ENCODE measurements at regions not wholly inside any gene's neighbourhood (a gene's known extent, or its start where the extent isn't known, plus 50 kb on each side); places are given as distances from the start of the nearest gene placed in this dataset.

- TF ChIP-seq CTCF (IDR thresholded peaks at IDR 0.05) (no peak), POLR2A (IDR thresholded peaks at IDR 0.05) (no peak)
Measured at GRCh38 chr3:65291448-65292125, 603.8 kb upstream of the ADAMTS9 start.
